IPS-18a (cell line): ENCODE measurements at regions not wholly inside any gene's neighbourhood (a gene's known extent, or its start where the extent isn't known, plus 50 kb on each side); places are given as distances from the start of the nearest gene placed in this dataset.

Experiments used
- H3K27ac ChIP-seq: one replicate; pipeline ENCODE4 v1.5.1; 2013; ENCODE audit warnings: low read length
- H3K27me3 ChIP-seq: one replicate; pipeline ENCODE4 v1.6.1; 2013; ENCODE audit warnings: mild to moderate bottlenecking, low read length; ENCODE audit not compliant: control insufficient read depth, insufficient read depth
- H3K36me3 ChIP-seq: one replicate; pipeline ENCODE4 v1.6.1; 2013; ENCODE audit warnings: low read depth, low read length; ENCODE audit not compliant: control insufficient read depth
- H3K4me1 ChIP-seq: one replicate; pipeline ENCODE4 v1.6.1; 2013; ENCODE audit warnings: low read depth, low read length; ENCODE audit not compliant: control insufficient read depth
- H3K4me3 ChIP-seq: one replicate; pipeline ENCODE4 v1.5.1; 2013; ENCODE audit warnings: low read length
- H3K9ac ChIP-seq: one replicate; pipeline ENCODE4 v1.6.1; 2013; ENCODE audit warnings: mild to moderate bottlenecking, low read length, moderate library complexity
- H3K9me3 ChIP-seq: one replicate; pipeline ENCODE4 v1.6.1; 2013; ENCODE audit warnings: low read depth, low read length; ENCODE audit not compliant: control insufficient read depth

- Histone ChIP-seq H3K4me3 (no peak overlapping the region), H3K9me3 (no peaks in the 10 kb centered on the region), H3K36me3 (no peaks in the 10 kb centered on the region), H3K27me3 (no peaks in the 10 kb centered on the region), H3K4me1 (peaks cover 10% of the 10 kb centered on the region), H3K27ac (no peak overlapping the region), H3K9ac (no peak overlapping the region)
Observed at GRCh38 chrX:9131066-9131465, 97.1 kb upstream of the FAM9B start.

- peaks cover 13% of the 10 kb centered on the region for H3K4me1 ChIP-seq
- no peaks in the 10 kb centered on the region for H3K9me3 ChIP-seq
- H3K9ac ChIP-seq, result no peak overlapping the region
- no peak overlapping the region for H3K4me3 ChIP-seq
- no peaks in the 10 kb centered on the region for H3K36me3 ChIP-seq
- H3K27ac ChIP-seq, result no peak overlapping the region
- H3K27me3 ChIP-seq, result no peaks in the 10 kb centered on the region
Observed at GRCh38 chrX:9132036-9132638, 98.2 kb upstream of the FAM9B start.

DNA sequence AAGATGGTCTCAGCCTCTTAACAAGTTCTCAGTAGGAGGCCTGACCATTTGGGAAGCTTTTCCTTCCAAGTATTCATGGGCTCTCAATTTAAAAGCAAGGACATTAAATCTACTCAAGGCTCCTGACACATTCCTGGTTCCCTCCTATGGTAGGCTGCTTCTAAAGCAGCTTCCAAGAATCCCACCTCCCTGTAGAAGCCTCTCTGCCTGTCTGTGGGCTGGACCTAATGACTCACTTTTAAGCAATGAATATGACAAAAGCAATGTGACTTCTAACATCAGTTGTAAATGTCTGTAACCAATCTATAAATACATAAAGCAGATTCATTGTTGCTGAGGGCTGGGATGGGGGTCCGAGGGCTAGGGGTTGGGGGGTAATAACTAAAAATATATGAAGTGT lies 99.5 kb upstream of the FAM9B start:
- Histone ChIP-seq H3K27ac (no peak overlapping the region), H3K9me3 (no peaks in the 10 kb centered on the region), H3K9ac (no peak overlapping the region), H3K36me3 (no peaks in the 10 kb centered on the region), H3K4me3 (no peak overlapping the region), H3K27me3 (no peaks in the 10 kb centered on the region), H3K4me1 (peaks cover 13% of the 10 kb centered on the region)

GRCh38 chrX:9134366-9134765 lies 100.4 kb upstream of the FAM9B start:
- Histone ChIP-seq H3K36me3 (no peaks in the 10 kb centered on the region), H3K4me1 (peaks cover 13% of the 10 kb centered on the region), H3K4me3 (no peak overlapping the region), H3K27ac (no peak overlapping the region), H3K27me3 (no peaks in the 10 kb centered on the region), H3K9ac (no peak overlapping the region), H3K9me3 (no peaks in the 10 kb centered on the region)

GRCh38 chrX:9135901-9136510 lies 102.1 kb upstream of the FAM9B start:
- Histone ChIP-seq H3K9me3 (no peaks in the 10 kb centered on the region), H3K27me3 (no peaks in the 10 kb centered on the region), H3K36me3 (no peaks in the 10 kb centered on the region), H3K9ac (no peak overlapping the region), H3K4me1 (peaks cover 13% of the 10 kb centered on the region), H3K4me3 (no peak overlapping the region), H3K27ac (no peak overlapping the region)

GRCh38 chrX:9137152-9137551 lies 103.2 kb upstream of the FAM9B start:
- Histone ChIP-seq H3K9me3 (no peaks in the 10 kb centered on the region), H3K27ac (no peak overlapping the region), H3K4me1 (peaks cover 13% of the 10 kb centered on the region), H3K9ac (no peak overlapping the region), H3K36me3 (no peaks in the 10 kb centered on the region), H3K4me3 (no peak overlapping the region), H3K27me3 (no peaks in the 10 kb centered on the region)

DNA sequence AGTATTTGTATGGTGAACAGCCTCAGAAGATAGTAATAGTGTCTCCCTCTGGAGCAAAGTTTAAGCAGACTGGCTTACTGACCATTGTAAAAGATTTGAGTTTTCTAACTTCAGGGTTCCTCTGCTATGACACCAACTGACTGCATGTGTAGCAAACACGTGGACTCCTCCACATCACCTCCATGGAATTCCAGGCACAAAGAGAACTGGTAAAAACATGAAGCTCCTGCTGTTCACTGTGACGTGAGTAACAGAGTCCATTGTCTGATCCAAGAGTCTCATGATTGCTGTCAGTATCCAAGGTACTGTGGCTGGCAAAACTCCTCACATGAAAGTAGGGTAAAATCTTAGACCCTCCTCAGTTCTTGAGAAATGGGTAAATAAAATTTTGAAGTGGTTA lies 107.6 kb upstream of the FAM9B start:
- peaks cover 22% of the 10 kb centered on the region for H3K4me1 ChIP-seq
- no peaks in the 10 kb centered on the region for H3K27me3 ChIP-seq
- no peak overlapping the region for H3K27ac ChIP-seq
- no peaks in the 10 kb centered on the region for H3K36me3 ChIP-seq
- H3K9ac ChIP-seq, result no peak overlapping the region
- H3K4me3 ChIP-seq, result no peak overlapping the region
- H3K9me3 ChIP-seq, result no peaks in the 10 kb centered on the region

- no peaks in the 10 kb centered on the region for H3K27me3 ChIP-seq
- no peaks in the 10 kb centered on the region for H3K36me3 ChIP-seq
- H3K4me1 ChIP-seq, result peaks cover 53% of the 10 kb centered on the region
- H3K27ac ChIP-seq, result no peak overlapping the region
- H3K9ac ChIP-seq, result no peak overlapping the region
- no peak overlapping the region for H3K4me3 ChIP-seq
- H3K9me3 ChIP-seq, result no peaks in the 10 kb centered on the region
Observed at GRCh38 chrX:9144701-9145241, 110.8 kb upstream of the FAM9B start.

DNA sequence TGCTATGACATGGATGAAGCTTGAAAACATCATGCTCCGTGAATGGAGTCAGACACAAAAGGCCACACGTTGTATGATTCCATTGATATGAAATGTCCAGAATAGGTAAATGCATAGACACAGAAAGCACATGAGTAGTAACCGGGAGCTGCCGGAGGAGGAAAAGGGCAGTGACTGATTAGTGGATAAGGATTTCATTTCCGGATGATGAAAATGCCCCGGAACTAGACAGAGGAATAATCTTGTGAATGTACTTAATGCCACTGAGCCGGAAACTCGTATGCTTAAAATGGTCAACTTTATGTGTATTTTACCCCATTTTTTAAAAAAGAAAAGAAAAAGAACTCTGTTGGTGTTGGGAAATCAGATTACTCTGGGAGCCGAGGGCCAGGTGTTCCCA lies 112.7 kb upstream of the FAM9B start:
- Histone ChIP-seq H3K36me3 (no peaks in the 10 kb centered on the region), H3K9me3 (peaks cover 10% of the 10 kb centered on the region), H3K4me1 (peaks cover 58% of the 10 kb centered on the region), H3K27ac (no peak overlapping the region), H3K4me3 (peak overlapping the region; percentile 37), H3K9ac (no peak overlapping the region), H3K27me3 (no peaks in the 10 kb centered on the region)

- peaks cover 14% of the 10 kb centered on the region for H3K9me3 ChIP-seq
- H3K4me3 ChIP-seq, result peak overlapping the region; percentile 37
- H3K4me1 ChIP-seq, result peaks cover 58% of the 10 kb centered on the region
- H3K9ac ChIP-seq, result peak overlapping the region; percentile 56
- peak overlapping the region; percentile 77 for H3K27ac ChIP-seq
- no peaks in the 10 kb centered on the region for H3K27me3 ChIP-seq
- no peaks in the 10 kb centered on the region for H3K36me3 ChIP-seq
Observed at GRCh38 chrX:9147086-9147485, 113.2 kb upstream of the FAM9B start.

DNA sequence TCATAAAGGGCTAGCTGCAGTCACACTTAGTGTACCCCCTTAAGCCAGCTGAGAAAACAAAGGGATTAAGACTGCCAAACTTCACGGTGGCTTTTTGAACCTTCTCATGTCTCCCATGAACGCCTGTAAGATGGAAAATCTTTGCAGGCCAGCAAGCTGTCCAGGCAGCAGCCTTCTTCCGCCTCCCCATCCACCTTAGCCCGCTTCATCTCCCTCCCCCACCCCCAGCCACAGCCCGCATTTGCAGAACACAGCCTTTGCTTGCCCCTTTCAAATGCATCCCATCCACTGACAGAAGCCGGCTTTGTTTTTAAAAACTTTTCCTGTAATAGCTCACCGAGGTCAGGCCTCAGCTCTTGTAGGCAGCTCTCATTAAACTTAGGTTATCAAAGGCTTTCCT lies 113.8 kb upstream of the FAM9B start:
- H3K9ac ChIP-seq, result peak overlapping the region; percentile 56

More for the DNA sequence above, 113.8 kb upstream of the FAM9B start:
- Histone ChIP-seq H3K4me3 (peak overlapping the region; percentile 37), H3K27ac (peak overlapping the region; percentile 90), H3K9me3 (peaks cover 15% of the 10 kb centered on the region), H3K4me1 (peaks cover 58% of the 10 kb centered on the region), H3K27me3 (no peaks in the 10 kb centered on the region), H3K36me3 (no peaks in the 10 kb centered on the region)
